ENCODE measurements at regions not wholly inside any gene's neighbourhood (a gene's known extent, or its start where the extent isn't known, plus 50 kb on each side); places are given as distances from the start of the nearest gene placed in this dataset.
"Not testable (repeated sequence)": the region's sequence is repeated elsewhere in the genome, so short reads cannot be mapped to it uniquely, and the experiment has no call there.

- no peak for DNase-seq (ENCODE audit: extremely low read depth in 1 of 11, low read depth in 9 of 11, low spot score in 4 of 11)
Measured at GRCh38 chr13:63249411-63250187, 1834.0 kb upstream of the PCDH20 start.

DNA sequence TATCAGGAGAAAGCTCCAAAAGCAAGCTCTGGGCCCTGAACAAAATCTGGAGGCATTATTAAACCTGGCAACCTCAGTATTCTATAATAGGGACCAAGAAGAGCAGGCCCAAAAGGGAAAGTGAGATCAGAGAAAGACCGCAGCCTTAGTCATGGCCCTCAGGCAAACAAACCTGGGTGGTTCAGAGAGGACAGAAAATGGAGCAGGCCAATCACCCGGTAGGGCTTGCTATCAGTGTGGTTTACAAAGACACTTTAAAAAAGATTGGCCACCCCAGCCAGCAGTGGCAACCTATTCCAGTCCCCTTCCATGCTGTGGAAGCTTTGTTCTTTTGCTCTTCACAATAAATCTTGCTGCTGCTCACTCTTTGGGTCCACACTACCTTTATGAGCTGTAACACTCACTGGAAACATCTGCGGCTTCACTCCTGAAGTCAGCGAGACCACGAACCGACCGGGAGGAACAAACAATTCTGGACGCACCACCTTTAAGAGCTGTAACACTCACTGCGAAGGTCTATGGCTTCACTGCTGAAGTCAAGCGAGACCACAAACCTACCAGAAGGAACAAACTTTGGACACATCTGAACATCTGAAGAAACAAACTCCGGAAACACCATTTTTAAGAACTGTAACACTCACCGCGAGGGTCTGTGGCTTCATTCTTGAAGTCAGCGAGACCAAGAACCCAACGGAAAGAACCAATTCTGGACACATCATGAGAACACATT lies 1821.2 kb upstream of the PCDH20 start:
- DNase-seq (ENCODE audit: extremely low read depth in 1 of 11, low read depth in 9 of 11, low spot score in 4 of 11), result not testable (repeated sequence)

- DNase-seq (ENCODE audit: extremely low read depth in 1 of 11, low read depth in 9 of 11, low spot score in 4 of 11), result not testable (repeated sequence)
Measured at GRCh38 chr13:63218596-63218995, 1802.9 kb upstream of the PCDH20 start.

DNA sequence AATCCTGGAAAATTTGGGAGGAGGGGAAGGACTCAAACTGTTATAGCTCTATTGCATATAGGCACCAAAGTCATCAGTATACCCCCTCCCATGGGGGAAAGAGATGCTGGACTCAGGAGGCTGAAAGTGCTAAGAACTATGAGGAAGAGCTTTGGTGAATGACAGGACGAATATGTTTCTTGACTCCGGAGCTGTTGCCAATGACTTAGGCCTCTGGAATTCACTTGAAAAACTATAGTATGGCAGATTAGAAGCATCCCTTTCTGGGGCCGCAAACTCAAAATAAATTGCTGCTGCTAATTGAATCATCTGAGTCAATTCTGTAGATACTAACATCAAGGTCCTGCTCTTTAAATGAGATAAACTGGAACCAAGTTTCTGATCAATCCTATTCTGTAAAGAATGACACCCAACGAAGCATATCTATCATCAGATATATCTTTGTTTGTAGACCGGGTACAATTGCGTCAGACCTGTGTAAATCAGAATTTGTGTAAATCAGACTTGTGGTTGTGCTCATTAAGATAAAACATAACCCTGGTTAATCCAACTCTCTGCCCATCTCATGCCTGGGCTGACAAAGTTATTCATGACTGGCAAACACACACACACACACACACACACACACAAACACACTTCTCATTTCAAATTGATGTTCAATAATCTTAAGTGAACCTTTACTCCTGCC lies 1793.8 kb upstream of the PCDH20 start:
- DNase-seq (ENCODE audit: extremely low read depth in 1 of 11, low read depth in 9 of 11, low spot score in 4 of 11), result no peak

DNA sequence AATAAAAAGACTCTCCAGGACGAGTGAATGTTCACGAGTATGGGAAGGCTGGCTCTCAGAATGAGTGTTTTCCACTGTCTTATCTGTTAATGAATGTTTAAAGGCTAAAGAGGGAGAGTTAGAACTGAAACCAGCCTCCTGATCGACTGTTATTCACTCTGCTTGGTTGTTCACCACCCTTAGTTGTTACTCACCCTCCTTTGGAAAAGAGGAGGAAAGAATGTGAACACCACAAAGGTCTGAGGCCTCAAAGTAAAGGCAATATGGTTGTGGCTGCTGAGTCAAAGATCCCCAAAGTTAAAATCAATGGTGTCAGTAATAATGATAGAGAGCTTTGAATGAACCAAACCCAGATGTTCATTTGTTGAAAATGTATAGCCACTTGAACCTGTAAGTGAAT lies 1793.2 kb upstream of the PCDH20 start:
- no peak for DNase-seq (ENCODE audit: extremely low read depth in 1 of 11, low read depth in 9 of 11, low spot score in 4 of 11)

DNA sequence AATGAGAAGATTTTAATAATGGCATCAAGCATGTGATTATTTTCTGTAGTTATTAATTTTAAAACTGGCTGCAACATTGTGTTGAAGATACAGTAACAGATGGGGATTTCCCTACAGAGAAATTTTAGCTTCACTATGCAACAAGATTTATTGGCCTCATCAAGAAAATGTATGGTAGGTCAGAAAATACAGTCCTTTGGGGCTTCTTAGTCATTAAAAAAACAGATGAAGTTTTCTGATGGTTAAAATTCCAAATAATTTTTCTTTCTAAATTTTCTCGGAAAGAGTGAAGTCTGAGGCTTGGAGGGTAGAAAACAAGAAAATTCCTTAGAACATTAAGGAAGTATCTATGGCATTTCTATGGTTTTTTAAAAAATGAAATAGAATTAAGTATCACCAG lies 1790.8 kb upstream of the PCDH20 start:
- no peak for DNase-seq (ENCODE audit: extremely low read depth in 1 of 11, low read depth in 9 of 11, low spot score in 4 of 11)

- DNase-seq (ENCODE audit: extremely low read depth in 1 of 11, low read depth in 9 of 11, low spot score in 4 of 11), result no peak
Measured at GRCh38 chr13:63201493-63201892, 1785.8 kb upstream of the PCDH20 start.

DNA sequence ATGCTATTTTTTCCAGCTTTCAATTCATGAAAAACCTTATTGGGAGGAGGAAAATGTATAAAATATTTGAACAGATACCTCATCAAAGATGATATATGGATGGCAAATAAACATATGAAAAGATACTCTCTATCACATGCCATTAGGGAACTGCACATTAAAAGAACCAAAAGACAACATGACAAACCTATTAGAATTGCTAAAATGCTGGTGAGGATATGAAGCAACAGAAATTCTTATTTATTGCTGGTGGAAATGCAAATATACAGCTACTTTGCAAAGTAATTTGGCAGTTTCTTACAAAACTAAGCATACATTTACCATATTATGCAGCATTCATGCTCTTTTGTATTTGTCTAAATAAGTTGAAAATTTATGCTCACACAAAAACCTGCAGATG lies 1783.9 kb upstream of the PCDH20 start:
- DNase-seq (ENCODE audit: extremely low read depth in 1 of 11, low read depth in 9 of 11, low spot score in 4 of 11), result no peak

GRCh38 chr13:63198071-63198470 lies 1782.4 kb upstream of the PCDH20 start:
- DNase-seq (ENCODE audit: extremely low read depth in 1 of 11, low read depth in 9 of 11, low spot score in 4 of 11), result no peak

DNA sequence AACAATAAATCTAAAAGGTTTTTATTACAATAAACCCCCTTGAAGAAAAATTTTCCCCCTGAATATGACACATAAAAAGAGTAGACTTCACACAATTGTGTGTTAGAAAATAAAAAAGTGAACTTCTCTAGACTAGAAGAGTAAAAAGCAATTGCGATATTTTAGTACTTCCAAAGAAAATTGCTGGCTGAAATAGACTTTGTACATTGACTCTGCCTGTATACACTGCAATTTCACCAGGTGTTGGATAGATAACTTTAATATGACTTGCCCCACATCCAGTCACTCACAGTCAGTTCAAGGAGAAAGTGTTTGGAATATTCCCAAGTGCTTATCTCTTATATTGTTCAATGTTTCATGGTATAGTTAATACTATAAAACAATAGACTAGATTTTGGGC lies 1780.1 kb upstream of the PCDH20 start:
- no peak for DNase-seq (ENCODE audit: extremely low read depth in 1 of 11, low read depth in 9 of 11, low spot score in 4 of 11)

DNA sequence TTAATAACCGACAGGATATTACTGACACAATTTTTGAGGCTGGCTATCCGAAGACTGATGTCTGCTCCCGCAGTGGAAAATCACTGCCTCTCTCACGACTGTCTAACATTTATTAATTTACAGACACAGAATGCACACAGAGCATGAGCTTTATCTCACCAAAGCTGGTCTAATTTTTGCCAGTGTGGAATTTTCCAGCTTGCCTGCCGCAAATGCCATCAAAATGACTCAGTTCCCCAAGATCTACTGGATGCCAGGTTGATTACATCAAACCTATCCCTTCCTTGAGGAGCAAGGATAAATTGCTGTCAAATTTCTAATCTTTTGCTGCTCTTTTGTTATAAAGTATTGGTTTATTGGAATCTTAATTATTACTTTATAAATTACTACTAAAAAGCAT lies 1775.1 kb upstream of the PCDH20 start:
- no peak for DNase-seq (ENCODE audit: extremely low read depth in 1 of 11, low read depth in 9 of 11, low spot score in 4 of 11)

GRCh38 chr13:63190219-63190618 lies 1774.6 kb upstream of the PCDH20 start:
- no peak for DNase-seq (ENCODE audit: extremely low read depth in 1 of 11, low read depth in 9 of 11, low spot score in 4 of 11)

GRCh38 chr13:63189712-63190111 lies 1774.1 kb upstream of the PCDH20 start:
- no peak for DNase-seq (ENCODE audit: extremely low read depth in 1 of 11, low read depth in 9 of 11, low spot score in 4 of 11)

DNA sequence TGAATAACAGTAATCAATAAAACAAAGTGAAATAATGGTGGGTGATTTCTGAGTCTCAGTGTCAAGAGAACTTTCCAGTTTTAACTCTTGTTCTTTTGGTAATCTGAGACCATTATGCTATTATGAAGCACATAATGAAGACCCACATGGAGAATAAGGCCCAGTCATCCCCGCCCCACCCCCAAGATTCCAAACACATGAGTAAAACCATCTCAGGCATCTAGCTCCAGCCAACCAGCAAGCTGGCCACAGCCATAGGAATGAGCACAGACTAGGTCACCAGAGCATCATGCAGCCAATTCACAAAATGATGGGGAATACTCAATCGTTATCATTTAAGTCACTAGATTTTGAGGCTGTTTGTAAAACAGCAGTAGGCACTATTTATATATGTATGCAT lies 1769.0 kb upstream of the PCDH20 start:
- no peak for DNase-seq (ENCODE audit: extremely low read depth in 1 of 11, low read depth in 9 of 11, low spot score in 4 of 11)

DNA sequence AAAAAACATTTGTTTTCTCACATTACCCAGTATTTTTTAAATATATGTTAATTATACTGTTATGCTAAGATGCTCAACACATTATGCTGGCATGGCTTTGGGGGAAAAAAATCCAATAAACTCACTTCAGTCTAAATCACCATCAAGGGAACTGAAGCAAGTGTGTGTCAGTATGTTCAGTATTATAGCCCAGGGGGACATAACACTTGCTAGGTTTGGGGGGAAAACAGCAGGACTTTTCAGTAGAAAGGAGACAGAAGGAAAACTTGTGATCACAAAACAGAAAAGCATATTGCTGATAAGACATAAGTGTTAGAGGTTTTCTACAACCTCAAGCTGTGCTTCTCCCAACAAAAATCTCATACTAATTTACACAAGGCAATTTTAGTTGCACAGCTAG lies 1759.9 kb upstream of the PCDH20 start:
- no peak for DNase-seq (ENCODE audit: extremely low read depth in 1 of 11, low read depth in 9 of 11, low spot score in 4 of 11)

- no peak for DNase-seq (ENCODE audit: extremely low read depth in 1 of 11, low read depth in 9 of 11, low spot score in 4 of 11)
Measured at GRCh38 chr13:63167699-63168337, 1752.2 kb upstream of the PCDH20 start.

DNA sequence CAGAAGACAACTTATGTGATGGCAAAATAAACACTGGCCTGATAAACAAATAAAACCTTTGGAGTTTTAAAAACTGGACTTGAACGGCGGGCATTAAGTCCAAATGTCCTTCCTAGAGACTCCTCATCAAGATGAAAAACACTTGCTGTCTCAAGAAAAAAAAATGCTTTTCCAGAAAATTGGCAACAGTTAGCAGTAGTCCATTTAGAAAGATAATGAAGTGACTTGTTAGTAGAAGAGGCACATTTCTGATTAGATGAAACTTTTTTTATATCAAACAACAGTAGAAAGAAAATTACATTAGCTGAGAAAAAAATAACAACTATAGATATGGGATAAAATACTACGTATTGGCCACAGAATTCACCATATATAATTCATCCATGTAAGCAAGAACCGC lies 1750.7 kb upstream of the PCDH20 start:
- no peak for DNase-seq (ENCODE audit: extremely low read depth in 1 of 11, low read depth in 9 of 11, low spot score in 4 of 11)

GRCh38 chr13:63163903-63164302 lies 1748.3 kb upstream of the PCDH20 start:
- DNase-seq (ENCODE audit: extremely low read depth in 1 of 11, low read depth in 9 of 11, low spot score in 4 of 11), result no peak

DNA sequence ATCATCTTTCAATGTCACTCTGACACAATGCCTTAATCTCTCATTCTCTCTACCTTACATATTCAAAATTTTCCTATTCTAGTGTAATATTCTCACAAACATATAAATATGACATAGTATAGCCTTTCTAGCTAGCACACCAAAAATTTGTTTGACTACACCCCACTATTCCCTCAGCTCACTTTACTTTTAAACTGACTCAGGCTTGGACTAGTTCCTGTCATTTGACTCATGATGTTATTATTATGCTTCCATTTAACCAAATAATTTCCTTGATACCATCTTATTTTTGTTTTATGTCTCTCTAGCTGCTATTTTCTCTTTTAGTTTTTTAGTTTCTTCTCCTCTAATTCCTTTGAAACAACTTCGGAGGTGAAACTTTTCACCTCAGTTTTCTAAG lies 1745.6 kb upstream of the PCDH20 start:
- no peak for DNase-seq (ENCODE audit: extremely low read depth in 1 of 11, low read depth in 9 of 11, low spot score in 4 of 11)

DNA sequence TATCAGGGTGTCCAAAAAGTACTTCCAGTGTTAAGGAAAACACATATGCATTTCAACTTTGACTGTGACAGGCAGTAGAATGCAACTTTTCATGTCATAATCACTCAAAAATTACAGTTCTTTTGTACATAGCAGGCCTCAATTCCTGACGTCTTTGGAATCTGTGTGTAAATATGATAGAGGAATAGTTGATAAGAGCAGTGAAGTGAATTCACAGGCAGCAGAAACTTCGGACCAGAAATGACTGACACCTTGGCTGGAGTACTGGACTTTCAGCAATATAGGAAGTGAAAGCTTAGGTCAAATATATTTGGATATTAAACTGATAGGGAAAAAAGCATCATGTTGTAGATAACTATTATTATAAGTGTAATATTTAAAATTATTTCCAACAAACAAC lies 1741.2 kb upstream of the PCDH20 start:
- no peak for DNase-seq (ENCODE audit: extremely low read depth in 1 of 11, low read depth in 9 of 11, low spot score in 4 of 11)

Data from renal cortex interstitium (tissue), 11 donors.